Naive B cell (primary cell): ENCODE measurements at regions not wholly inside any gene's neighbourhood (a gene's known extent, or its start where the extent isn't known, plus 50 kb on each side); places are given as distances from the start of the nearest gene placed in this dataset.

Experiments
- ATAC-seq, 2 donors: fragments of 150-1000 bp; cut with Tn5 transposase; 2 replicates each; pipeline ENCODE4 v1.10.0; 2021; ENCODE audit warnings: low read depth in 2 of 2, mild to moderate bottlenecking in 2 of 2, moderate library complexity in 2 of 2
- DNase-seq: peaks from one replicate; pipeline ENCODE4 v3.0.0; 2022
- H3K27ac Mint-ChIP-seq, 6 donors: one replicate each; pipeline ENCODE4 v1.8.0; 2020 to 2022; ENCODE audit warnings: mild to moderate bottlenecking in 6 of 6, mixed read lengths in 6 of 6, moderate library complexity in 5 of 6, inconsistent platforms in 2 of 6
- H3K27me3 Mint-ChIP-seq, 3 donors: one replicate each; pipeline ENCODE4 v1.8.0; 2021 to 2022; ENCODE audit warnings: mixed read lengths in 3 of 3, mild to moderate bottlenecking in 1 of 3
- H3K36me3 Mint-ChIP-seq, 2 donors: one replicate each; pipeline ENCODE4 v1.8.0; 2020 to 2022; ENCODE audit warnings: mixed read lengths in 2 of 2, inconsistent platforms in 1 of 2, mild to moderate bottlenecking in 1 of 2
- H3K4me1 Mint-ChIP-seq, 3 donors: one replicate each; pipeline ENCODE4 v1.8.0; 2020 to 2022; ENCODE audit warnings: mixed read lengths in 3 of 3, inconsistent platforms in 1 of 3, mild to moderate bottlenecking in 1 of 3, moderate library complexity in 1 of 3
- H3K4me3 Mint-ChIP-seq, 8 donors: one replicate each; pipeline ENCODE4 v1.8.0; 2020 to 2022; ENCODE audit warnings: mild to moderate bottlenecking in 8 of 8, mixed read lengths in 8 of 8, moderate library complexity in 8 of 8, inconsistent platforms in 2 of 8
- H3K9me3 Mint-ChIP-seq, 7 donors: one replicate each; pipeline ENCODE4 v1.8.0; 2020 to 2022; ENCODE audit warnings: mixed read lengths in 7 of 7, mild to moderate bottlenecking in 5 of 7, inconsistent platforms in 2 of 7, moderate library complexity in 1 of 7

GRCh38 chr4:181701894-181702293 lies 541.3 kb upstream of the TENM3 start:
- H3K9me3 Mint-ChIP-seq, result peaks cover 0 to 7% (median 0%) of the 10 kb centered on the region in 7 donors
- H3K4me1 Mint-ChIP-seq, result no peaks in the 10 kb centered on the region
- DNase-seq (no peak), ATAC-seq (no peak)
- H3K4me3 Mint-ChIP-seq, result no peak overlapping the region
- no peaks in the 10 kb centered on the region for H3K36me3 Mint-ChIP-seq
- no peak overlapping the region for H3K27ac Mint-ChIP-seq
- no peaks in the 10 kb centered on the region for H3K27me3 Mint-ChIP-seq

- DNase-seq (no peak), ATAC-seq (no peak)
- peaks cover 0 to 7% (median 0%) of the 10 kb centered on the region in 7 donors for H3K9me3 Mint-ChIP-seq
- H3K36me3 Mint-ChIP-seq, result no peaks in the 10 kb centered on the region
- no peaks in the 10 kb centered on the region for H3K4me1 Mint-ChIP-seq
- no peak overlapping the region for H3K27ac Mint-ChIP-seq
- no peak overlapping the region for H3K4me3 Mint-ChIP-seq
- no peaks in the 10 kb centered on the region for H3K27me3 Mint-ChIP-seq
These were observed 540.2 kb upstream of the TENM3 start for GRCh38 chr4:181702864-181703495.

- ATAC-seq (no peak), DNase-seq (no peak)
- Mint-ChIP-seq H3K4me1 (no peaks in the 10 kb centered on the region), H3K27me3 (no peaks in the 10 kb centered on the region), H3K4me3 (peak overlapping the region in 1 of 8 donors; percentile 27), H3K9me3 (peaks cover 0 to 12% (median 9%) of the 10 kb centered on the region in 7 donors), H3K27ac (no peak overlapping the region), H3K36me3 (peaks cover 0 to 5% of the 10 kb centered on the region in 2 donors)
These were observed 533.1 kb upstream of the TENM3 start for GRCh38 chr4:181710143-181710542.

- Mint-ChIP-seq H3K36me3 (peaks cover 0 to 5% of the 10 kb centered on the region in 2 donors), H3K9me3 (peaks cover 0 to 12% (median 9%) of the 10 kb centered on the region in 7 donors), H3K27ac (no peak overlapping the region), H3K27me3 (no peaks in the 10 kb centered on the region), H3K4me3 (no peak overlapping the region), H3K4me1 (no peaks in the 10 kb centered on the region)
- DNase-seq (no peak), ATAC-seq (no peak)
These were observed 531.8 kb upstream of the TENM3 start for GRCh38 chr4:181711387-181711786.

- no peak overlapping the region for H3K27ac Mint-ChIP-seq
- no peak overlapping the region for H3K4me3 Mint-ChIP-seq
- no peaks in the 10 kb centered on the region for H3K4me1 Mint-ChIP-seq
- peaks cover 0 to 5% of the 10 kb centered on the region in 2 donors for H3K36me3 Mint-ChIP-seq
- ATAC-seq, result no peak
- peaks cover 0 to 11% (median 4%) of the 10 kb centered on the region in 7 donors for H3K9me3 Mint-ChIP-seq
- H3K27me3 Mint-ChIP-seq, result no peaks in the 10 kb centered on the region
- DNase-seq, result no peak
These were observed 514.8 kb upstream of the TENM3 start for GRCh38 chr4:181728305-181728966.

GRCh38 chr4:181731900-181732299 lies 511.3 kb upstream of the TENM3 start:
- H3K4me3 Mint-ChIP-seq, result no peak overlapping the region

GRCh38 chr4:181737744-181738143 lies 505.5 kb upstream of the TENM3 start:
- no peak overlapping the region for H3K4me3 Mint-ChIP-seq
- H3K9me3 Mint-ChIP-seq, result peaks cover 0 to 5% (median 0%) of the 10 kb centered on the region in 7 donors
- H3K36me3 Mint-ChIP-seq, result peaks cover 0 to 3% of the 10 kb centered on the region in 2 donors
- no peak for DNase-seq
- H3K27ac Mint-ChIP-seq, result no peak overlapping the region
- H3K27me3 Mint-ChIP-seq, result no peaks in the 10 kb centered on the region
- no peak for ATAC-seq
- H3K4me1 Mint-ChIP-seq, result no peaks in the 10 kb centered on the region

More at GRCh38 chr4:181731900-181732299, 511.3 kb upstream of the TENM3 start:
- ATAC-seq, result no peak
- DNase-seq, result no peak
- no peaks in the 10 kb centered on the region for H3K27me3 Mint-ChIP-seq
- H3K27ac Mint-ChIP-seq, result peak overlapping the region in 1 of 6 donors; percentile 3
- peaks cover 0 to 7% (median 0%) of the 10 kb centered on the region in 7 donors for H3K9me3 Mint-ChIP-seq
- peaks cover 0 to 5% of the 10 kb centered on the region in 2 donors for H3K36me3 Mint-ChIP-seq
- no peaks in the 10 kb centered on the region for H3K4me1 Mint-ChIP-seq

GRCh38 chr4:181739031-181739430 lies 504.2 kb upstream of the TENM3 start:
- peaks cover 0 to 5% (median 0%) of the 10 kb centered on the region in 7 donors for H3K9me3 Mint-ChIP-seq
- no peak overlapping the region for H3K4me3 Mint-ChIP-seq
- ATAC-seq (no peak), DNase-seq (no peak)
- H3K27ac Mint-ChIP-seq, result no peak overlapping the region
- no peaks in the 10 kb centered on the region for H3K4me1 Mint-ChIP-seq
- no peaks in the 10 kb centered on the region for H3K27me3 Mint-ChIP-seq
- no peaks in the 10 kb centered on the region for H3K36me3 Mint-ChIP-seq

- Mint-ChIP-seq H3K4me1 (no peaks in the 10 kb centered on the region), H3K27ac (no peak overlapping the region), H3K36me3 (no peaks in the 10 kb centered on the region), H3K9me3 (peaks cover 0 to 6% (median 0%) of the 10 kb centered on the region in 7 donors), H3K27me3 (no peaks in the 10 kb centered on the region), H3K4me3 (no peak overlapping the region)
- DNase-seq (no peak), ATAC-seq (no peak)
These were observed 501.7 kb upstream of the TENM3 start for GRCh38 chr4:181741513-181741912.

GRCh38 chr4:181745933-181746625 lies 497.1 kb upstream of the TENM3 start:
- no peaks in the 10 kb centered on the region for H3K36me3 Mint-ChIP-seq
- H3K27me3 Mint-ChIP-seq, result no peaks in the 10 kb centered on the region
- ATAC-seq (no peak), DNase-seq (no peak)
- peaks cover 0 to 6% (median 0%) of the 10 kb centered on the region in 7 donors for H3K9me3 Mint-ChIP-seq
- H3K4me1 Mint-ChIP-seq, result no peaks in the 10 kb centered on the region
- H3K4me3 Mint-ChIP-seq, result no peak overlapping the region
- H3K27ac Mint-ChIP-seq, result no peak overlapping the region

- Mint-ChIP-seq H3K27me3 (no peaks in the 10 kb centered on the region), H3K9me3 (peaks cover 0 to 6% (median 1%) of the 10 kb centered on the region in 7 donors), H3K4me3 (no peak overlapping the region), H3K4me1 (no peaks in the 10 kb centered on the region), H3K27ac (no peak overlapping the region), H3K36me3 (no peaks in the 10 kb centered on the region)
- DNase-seq, result no peak
- ATAC-seq, result no peak
These were observed 494.6 kb upstream of the TENM3 start for GRCh38 chr4:181748581-181748980.

GRCh38 chr4:181752516-181752915 lies 490.7 kb upstream of the TENM3 start:
- peaks cover 0 to 5% (median 0%) of the 10 kb centered on the region in 7 donors for H3K9me3 Mint-ChIP-seq
- H3K27me3 Mint-ChIP-seq, result no peaks in the 10 kb centered on the region
- H3K27ac Mint-ChIP-seq, result no peak overlapping the region
- H3K4me3 Mint-ChIP-seq, result no peak overlapping the region
- ATAC-seq (no peak), DNase-seq (no peak)
- H3K36me3 Mint-ChIP-seq, result no peaks in the 10 kb centered on the region
- no peaks in the 10 kb centered on the region for H3K4me1 Mint-ChIP-seq

GRCh38 chr4:181753207-181753606 lies 490.0 kb upstream of the TENM3 start:
- Mint-ChIP-seq H3K9me3 (peaks cover 0 to 5% (median 0%) of the 10 kb centered on the region in 7 donors), H3K4me3 (no peak overlapping the region), H3K4me1 (no peaks in the 10 kb centered on the region), H3K27ac (no peak overlapping the region), H3K27me3 (no peaks in the 10 kb centered on the region), H3K36me3 (no peaks in the 10 kb centered on the region)
- DNase-seq (no peak), ATAC-seq (no peak)

- no peak for ATAC-seq
- Mint-ChIP-seq H3K9me3 (peaks cover 0 to 8% (median 1%) of the 10 kb centered on the region in 7 donors), H3K27me3 (no peaks in the 10 kb centered on the region), H3K27ac (no peak overlapping the region), H3K4me3 (no peak overlapping the region), H3K36me3 (no peaks in the 10 kb centered on the region), H3K4me1 (no peaks in the 10 kb centered on the region)
- DNase-seq, result no peak
These were observed 487.4 kb upstream of the TENM3 start for GRCh38 chr4:181755846-181756245.
